Astrocyte of the spinal cord (primary cell): ENCODE measurements at regions not wholly inside any gene's neighbourhood (a gene's known extent, or its start where the extent isn't known, plus 50 kb on each side); places are given as distances from the start of the nearest gene placed in this dataset.
A peak's percentile ranks its signal among the peaks of the same experiment; 100 is the strongest.

ENCODE experiments used
- DNase-seq: peaks from one replicate; pipeline ENCODE4 v3.0.0; 2011; ENCODE audit warnings: low read depth, low spot score
- H3K4me3 ChIP-seq: 2 replicates; pipeline ENCODE4 v1.5.1; 2011; ENCODE audit warnings: low read depth, mild to moderate bottlenecking, low read length, moderate library complexity
- CTCF ChIP-seq: IDR thresholded peaks from 2 replicates; pipeline ENCODE4 v1.5.1; 2012; ENCODE audit warnings: low read depth, mild to moderate bottlenecking, low read length, inconsistent platforms
- in situ Hi-C: cut with HindIII; loops from 2 replicates; pipeline ENCODE4 v1.10.0; 2017; ENCODE audit warnings: low sequenced_read_pairs

GRCh38 chr11:128298271-128298670 is 289.1 kb downstream of the ETS1 start:
- no peak for TF ChIP-seq CTCF
- H3K4me3 ChIP-seq, result no peak overlapping the region
- in situ Hi-C loops, result no loop called here
- no peak for DNase-seq

GRCh38 chr11:128297805-128298204 is 289.6 kb downstream of the ETS1 start:
- TF ChIP-seq CTCF, result no peak
- in situ Hi-C loops, result no loop called here
- DNase-seq, result no peak
- no peak overlapping the region for H3K4me3 ChIP-seq

DNA sequence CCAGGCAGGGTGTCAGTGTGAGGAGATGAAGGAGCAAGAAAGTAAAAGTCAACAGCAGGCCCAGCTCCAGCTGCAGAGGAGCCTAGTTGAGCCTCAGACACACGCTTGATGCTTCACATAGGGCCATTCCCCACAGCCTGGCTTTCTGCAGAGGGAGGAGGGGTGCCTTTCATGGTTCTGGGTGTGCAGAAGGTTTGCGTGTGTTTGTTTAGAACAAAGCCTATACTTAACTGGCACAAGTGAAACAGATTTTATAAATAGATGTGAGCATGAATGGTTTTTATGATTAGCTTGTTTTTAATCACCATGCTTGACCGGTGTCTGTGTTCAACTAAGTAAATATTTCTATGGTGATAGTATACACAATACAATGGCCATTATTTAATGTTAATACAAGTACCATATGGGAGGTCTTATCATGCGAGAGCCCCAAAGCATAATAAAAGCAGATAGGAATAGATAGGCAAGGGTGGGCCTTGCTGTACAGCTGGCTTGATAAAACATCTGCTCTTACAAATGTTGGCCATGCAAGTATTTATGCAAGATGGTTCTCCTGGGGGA is 290.2 kb downstream of the ETS1 start:
- no peak for DNase-seq
- in situ Hi-C loops, result no loop called here
- H3K4me3 ChIP-seq, result no peak overlapping the region
- no peak for TF ChIP-seq CTCF

DNA sequence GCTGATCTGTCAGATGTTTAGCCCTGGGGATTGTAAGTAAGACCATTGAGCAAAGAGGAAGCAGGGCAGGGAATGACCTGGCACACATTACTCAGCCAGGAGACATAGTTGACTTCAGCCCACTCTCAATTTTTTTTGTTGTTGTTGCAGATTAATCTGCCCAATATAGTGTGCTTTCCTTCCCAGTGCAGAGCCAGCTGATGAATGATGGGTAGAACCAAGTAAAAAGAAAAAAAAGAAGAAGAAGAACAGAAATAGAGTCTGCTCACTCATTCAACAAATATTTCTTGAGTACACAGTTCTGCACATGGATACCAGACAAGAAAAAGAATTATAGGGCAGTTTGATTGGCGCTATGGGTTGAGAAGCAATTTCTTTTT is 292.7 kb downstream of the ETS1 start:
- TF ChIP-seq CTCF, result no peak
- DNase-seq, result peak; percentile 35
- no peak overlapping the region for H3K4me3 ChIP-seq
- in situ Hi-C loops, result no loop called here

DNA sequence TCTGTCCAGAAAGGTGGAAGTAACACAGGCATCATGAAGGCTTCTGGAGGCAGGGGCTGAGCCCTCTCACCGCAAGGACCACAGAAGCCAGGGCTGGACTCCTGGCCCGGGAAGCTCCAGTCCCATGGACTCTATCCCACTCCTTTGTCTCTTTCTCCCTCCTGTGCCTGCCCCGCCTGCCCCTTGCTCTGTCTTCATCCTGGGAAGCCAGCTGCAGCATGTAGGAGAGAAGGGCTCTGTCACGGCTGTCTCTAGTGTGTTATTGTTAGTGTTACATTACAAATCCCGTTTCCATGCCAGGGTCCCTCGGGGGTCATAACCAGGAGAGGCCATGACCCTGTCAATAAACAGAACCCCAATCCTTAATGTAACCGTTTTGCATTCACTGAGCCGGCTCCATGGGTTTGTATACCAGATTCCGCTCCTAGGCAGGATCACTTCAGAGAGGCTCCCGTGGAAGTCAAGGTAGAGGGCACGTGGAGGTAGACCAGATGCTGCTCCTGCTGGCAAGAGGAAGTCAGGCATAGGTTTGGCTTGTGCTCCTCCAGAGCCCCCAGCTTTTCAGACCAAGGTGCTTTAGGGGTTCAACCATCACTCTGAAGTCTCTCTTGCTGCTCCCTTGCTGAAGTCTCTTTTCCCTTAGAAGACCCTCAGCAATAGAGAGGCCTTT is 293.2 kb downstream of the ETS1 start:
- DNase-seq, result no peak
- TF ChIP-seq CTCF, result no peak
- in situ Hi-C loops, result no loop called here
- no peak overlapping the region for H3K4me3 ChIP-seq

- DNase-seq, result no peak
- in situ Hi-C loops, result no loop called here
- H3K4me3 ChIP-seq, result no peak overlapping the region
- TF ChIP-seq CTCF, result no peak
These were observed 295.5 kb downstream of the ETS1 start for GRCh38 chr11:128291835-128292234.
